GM12874 (cell line): ENCODE measurements at regions not wholly inside any gene's neighbourhood (a gene's known extent, or its start where the extent isn't known, plus 50 kb on each side); places are given as distances from the start of the nearest gene placed in this dataset.

Experiments
- CTCF ChIP-seq: IDR thresholded peaks from 2 replicates; pipeline ENCODE4 v1.5.1; 2011; ENCODE audit warnings: low read depth, mild to moderate bottlenecking, control low read depth, low read length, moderate library complexity; ENCODE audit not compliant: insufficient read depth

GRCh38 chr10:52420656-52421055 is 106.6 kb downstream of the DKK1 start:
- TF ChIP-seq CTCF = no peak

- no peak for TF ChIP-seq CTCF
These were observed 109.3 kb downstream of the DKK1 start for GRCh38 chr10:52423369-52423768.

GRCh38 chr10:52424341-52424740 is 110.3 kb downstream of the DKK1 start:
- TF ChIP-seq CTCF = no peak

GRCh38 chr10:52434734-52435133 is 120.7 kb downstream of the DKK1 start:
- TF ChIP-seq CTCF = no peak

- TF ChIP-seq CTCF = no peak
These were observed 122.6 kb downstream of the DKK1 start for GRCh38 chr10:52436664-52437063.

- TF ChIP-seq CTCF = no peak
These were observed 123.1 kb downstream of the DKK1 start for GRCh38 chr10:52437205-52437646.

GRCh38 chr10:52438119-52438518 is 124.0 kb downstream of the DKK1 start:
- TF ChIP-seq CTCF = no peak
